Calu3 (cell line): ENCODE measurements at regions not wholly inside any gene's neighbourhood (a gene's known extent, or its start where the extent isn't known, plus 50 kb on each side); places are given as distances from the start of the nearest gene placed in this dataset.

Source experiments
- BruUV-seq: library from RNA; stranded (reverse); fragments of 400-500 nt; replicated peaks from 2 replicates; lab custom pipeline; 2021; lab: Mats Ljungman, UMichigan
- CTCF ChIA-PET: fragments of 300-600 bp; sonication (Branson Sonifier 250); formaldehyde crosslinking; loops from one replicate; lab custom pipeline; 2022; ENCODE audit warnings: antibody characterized with exemption; lab: Charles Lee
- DNase-seq: peaks from one replicate; pipeline ENCODE4 v3.0.0; 2022
- H3K27ac Mint-ChIP-seq: one replicate; pipeline ENCODE4 v1.8.0; 2022; ENCODE audit warnings: mixed read lengths; ENCODE audit not compliant: unreplicated experiment
- H3K27me3 Mint-ChIP-seq: one replicate; pipeline ENCODE4 v1.8.0; 2022; ENCODE audit warnings: mixed read lengths; ENCODE audit not compliant: unreplicated experiment
- H3K36me3 Mint-ChIP-seq: one replicate; pipeline ENCODE4 v1.8.0; 2022; ENCODE audit warnings: mild to moderate bottlenecking, moderate library complexity, mixed read lengths; ENCODE audit not compliant: insufficient read depth, unreplicated experiment
- H3K4me1 Mint-ChIP-seq: one replicate; pipeline ENCODE4 v1.8.0; 2022; ENCODE audit warnings: mild to moderate bottlenecking, low read depth, mixed read lengths; ENCODE audit not compliant: unreplicated experiment
- H3K4me3 Mint-ChIP-seq: one replicate; pipeline ENCODE4 v1.8.0; 2022; ENCODE audit warnings: mild to moderate bottlenecking, low read depth, moderate library complexity, mixed read lengths; ENCODE audit not compliant: unreplicated experiment
- H3K9me3 Mint-ChIP-seq: one replicate; pipeline ENCODE4 v1.8.0; 2022; ENCODE audit warnings: low read depth, mixed read lengths; ENCODE audit not compliant: unreplicated experiment
- intact Hi-C: fragments of 100-400 bp; cut with micrococcal nuclease; formaldehyde crosslinking; loops from one replicate; pipeline ENCODE4 v1.10.0; 2022; ENCODE audit not compliant: unreplicated experiment
- TF ChIP-seq, protein P1 (sequence below): fragments of 200-600 bp; IDR thresholded peaks from one replicate; pipeline ENCODE4 v1.8.0; 2022; ENCODE audit warnings: antibody characterized with exemption; ENCODE audit not compliant: unreplicated experiment

- no peaks in the 10 kb centered on the region for H3K9me3 Mint-ChIP-seq
Measured at GRCh38 chr7:18405726-18406125, 89.8 kb upstream of the HDAC9 start.

DNA sequence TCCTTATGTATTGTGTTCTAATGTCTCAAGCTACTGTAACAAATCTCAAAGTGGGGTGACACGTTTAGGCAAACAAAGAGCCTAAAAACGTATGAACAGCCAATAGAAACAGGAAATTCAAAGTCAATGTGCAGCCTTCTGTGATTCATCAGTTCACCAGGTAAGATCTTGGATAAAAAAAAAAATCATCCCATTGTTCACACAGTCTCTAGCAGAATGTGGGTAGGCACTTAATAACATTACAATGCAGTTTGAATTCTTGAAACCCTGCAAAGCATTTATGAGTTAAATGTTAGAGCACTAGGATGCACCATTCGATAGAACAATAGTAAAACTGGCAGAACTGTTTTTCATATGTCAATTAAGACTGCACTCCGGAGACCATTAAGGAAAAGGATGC is 88.2 kb upstream of the HDAC9 start:
- no peak overlapping the region for H3K27ac Mint-ChIP-seq
- H3K4me3 Mint-ChIP-seq: no peak overlapping the region
- no peaks in the 10 kb centered on the region for H3K9me3 Mint-ChIP-seq
- H3K27me3 Mint-ChIP-seq: no peaks in the 10 kb centered on the region
- no TSS peak for BruUV-seq
- no peak for DNase-seq
- H3K4me1 Mint-ChIP-seq: peaks cover 23% of the 10 kb centered on the region
- CTCF ChIA-PET: interaction anchor here (0.5 kb wide), 1 partner anchor 895 kb away, joined by 3 read pairs; no protein-coding TSS in a partner anchor
- TF ChIP-seq, protein P1, sequence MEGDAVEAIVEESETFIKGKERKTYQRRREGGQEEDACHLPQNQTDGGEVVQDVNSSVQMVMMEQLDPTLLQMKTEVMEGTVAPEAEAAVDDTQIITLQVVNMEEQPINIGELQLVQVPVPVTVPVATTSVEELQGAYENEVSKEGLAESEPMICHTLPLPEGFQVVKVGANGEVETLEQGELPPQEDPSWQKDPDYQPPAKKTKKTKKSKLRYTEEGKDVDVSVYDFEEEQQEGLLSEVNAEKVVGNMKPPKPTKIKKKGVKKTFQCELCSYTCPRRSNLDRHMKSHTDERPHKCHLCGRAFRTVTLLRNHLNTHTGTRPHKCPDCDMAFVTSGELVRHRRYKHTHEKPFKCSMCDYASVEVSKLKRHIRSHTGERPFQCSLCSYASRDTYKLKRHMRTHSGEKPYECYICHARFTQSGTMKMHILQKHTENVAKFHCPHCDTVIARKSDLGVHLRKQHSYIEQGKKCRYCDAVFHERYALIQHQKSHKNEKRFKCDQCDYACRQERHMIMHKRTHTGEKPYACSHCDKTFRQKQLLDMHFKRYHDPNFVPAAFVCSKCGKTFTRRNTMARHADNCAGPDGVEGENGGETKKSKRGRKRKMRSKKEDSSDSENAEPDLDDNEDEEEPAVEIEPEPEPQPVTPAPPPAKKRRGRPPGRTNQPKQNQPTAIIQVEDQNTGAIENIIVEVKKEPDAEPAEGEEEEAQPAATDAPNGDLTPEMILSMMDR: no peak
- H3K36me3 Mint-ChIP-seq: no peaks in the 10 kb centered on the region
- intact Hi-C loops: no loop called here

More at GRCh38 chr7:18405726-18406125, 89.8 kb upstream of the HDAC9 start:
- no peak overlapping the region for H3K4me3 Mint-ChIP-seq
- no peaks in the 10 kb centered on the region for H3K36me3 Mint-ChIP-seq
- DNase-seq: no peak
- TF ChIP-seq, protein P1: no peak
- no peak overlapping the region for H3K27ac Mint-ChIP-seq
- H3K4me1 Mint-ChIP-seq: peaks cover 34% of the 10 kb centered on the region
- intact Hi-C loops: no loop called here
- CTCF ChIA-PET: no interaction called here
- no peaks in the 10 kb centered on the region for H3K27me3 Mint-ChIP-seq
- no TSS peak for BruUV-seq

GRCh38 chr7:18408461-18408860 is 87.1 kb upstream of the HDAC9 start:
- CTCF ChIA-PET: no interaction called here
- H3K27ac Mint-ChIP-seq: no peak overlapping the region

GRCh38 chr7:18408868-18409267 is 86.7 kb upstream of the HDAC9 start:
- intact Hi-C loops: no loop called here
- CTCF ChIA-PET: no interaction called here
- no peaks in the 10 kb centered on the region for H3K36me3 Mint-ChIP-seq
- DNase-seq: no peak
- no TSS peak for BruUV-seq
- no peak overlapping the region for H3K27ac Mint-ChIP-seq
- TF ChIP-seq, protein P1: no peak
- no peaks in the 10 kb centered on the region for H3K27me3 Mint-ChIP-seq
- H3K4me1 Mint-ChIP-seq: peaks cover 13% of the 10 kb centered on the region
- no peaks in the 10 kb centered on the region for H3K9me3 Mint-ChIP-seq
- no peak overlapping the region for H3K4me3 Mint-ChIP-seq

More at GRCh38 chr7:18408461-18408860, 87.1 kb upstream of the HDAC9 start:
- Mint-ChIP-seq H3K36me3 (no peaks in the 10 kb centered on the region), H3K4me3 (no peak overlapping the region), H3K4me1 (peaks cover 13% of the 10 kb centered on the region), H3K9me3 (no peaks in the 10 kb centered on the region), H3K27me3 (no peaks in the 10 kb centered on the region)
- DNase-seq: no peak
- intact Hi-C loops: no loop called here
- no TSS peak for BruUV-seq
- TF ChIP-seq, protein P1: no peak
